Thoracic aorta (tissue), 2 donors: ENCODE measurements at regions not wholly inside any gene's neighbourhood (a gene's known extent, or its start where the extent isn't known, plus 50 kb on each side); places are given as distances from the start of the nearest gene placed in this dataset.

ENCODE experiments used
- ATAC-seq: fragments of 150-250 bp; one replicate; pipeline ENCODE4 v1.8.0; 2017; ENCODE audit warnings: low read depth; ENCODE audit not compliant: insufficient number of reproducible peaks, low FRiP score
- DNase-seq: peaks from one replicate; pipeline ENCODE4 v3.0.0-alpha.2; 2020; ENCODE audit warnings: low spot score
- H3K27ac ChIP-seq, 2 donors: fragments of 200-600 bp; sonication (generic); 1 replicate in 1 of 2; 2 replicates in 1 of 2; pipeline ENCODE4 v1.5.1; 2016; ENCODE audit warnings: mild to moderate bottlenecking in 2 of 2, moderate library complexity in 2 of 2
- H3K27me3 ChIP-seq: fragments of 200-600 bp; sonication (generic); replicated peaks from 2 replicates; pipeline ENCODE4 v1.6.0; 2016; ENCODE audit warnings: mild to moderate bottlenecking; ENCODE audit not compliant: insufficient read depth
- H3K36me3 ChIP-seq: fragments of 200-600 bp; sonication (generic); one replicate; pipeline ENCODE4 v1.5.1; 2016
- H3K4me1 ChIP-seq, 2 donors: fragments of 200-600 bp; sonication (generic); 1 replicate in 1 of 2; 2 replicates in 1 of 2; pipeline versions ENCODE4 v1.5.1 to v1.6.0; 2016; ENCODE audit warnings: low read depth in 2 of 2, mild to moderate bottlenecking in 1 of 2; ENCODE audit not compliant: control insufficient read depth in 1 of 2
- H3K4me3 ChIP-seq: fragments of 200-600 bp; sonication (generic); 2 replicates; pipeline ENCODE4 v1.5.1; 2016; ENCODE audit warnings: mild to moderate bottlenecking
- H3K9me3 ChIP-seq: fragments of 200-600 bp; sonication (generic); 2 replicates; pipeline ENCODE4 v1.5.1; 2016
- CTCF ChIP-seq: fragments of 200-600 bp; sonication (generic); IDR thresholded peaks from one replicate; pipeline ENCODE4 v1.5.1; 2019; ENCODE audit warnings: antibody characterized with exemption

- DNase-seq (no peak), ATAC-seq (no peak)
- Histone ChIP-seq H3K9me3 (no peaks in the 10 kb centered on the region), H3K27ac (no peak overlapping the region), H3K27me3 (no peaks in the 10 kb centered on the region), H3K36me3 (no peaks in the 10 kb centered on the region), H3K4me1 (no peaks in the 10 kb centered on the region), H3K4me3 (no peak overlapping the region)
- no peak for TF ChIP-seq CTCF
These were observed 131.2 kb downstream of the SPTSSA start for GRCh38 chr14:34330846-34331245.

GRCh38 chr14:34329301-34329700 lies 132.7 kb downstream of the SPTSSA start:
- TF ChIP-seq CTCF, result no peak
- DNase-seq (no peak), ATAC-seq (no peak)
- H3K9me3 ChIP-seq, result no peaks in the 10 kb centered on the region
- no peak overlapping the region for H3K27ac ChIP-seq
- H3K4me1 ChIP-seq, result no peaks in the 10 kb centered on the region
- no peaks in the 10 kb centered on the region for H3K27me3 ChIP-seq
- H3K4me3 ChIP-seq, result no peak overlapping the region
- H3K36me3 ChIP-seq, result no peaks in the 10 kb centered on the region

GRCh38 chr14:34328178-34328577 lies 133.9 kb downstream of the SPTSSA start:
- no peaks in the 10 kb centered on the region for H3K9me3 ChIP-seq
- TF ChIP-seq CTCF, result no peak
- H3K4me1 ChIP-seq, result no peaks in the 10 kb centered on the region
- H3K27me3 ChIP-seq, result no peaks in the 10 kb centered on the region
- no peak for ATAC-seq
- H3K4me3 ChIP-seq, result no peak overlapping the region
- no peak for DNase-seq
- H3K36me3 ChIP-seq, result no peaks in the 10 kb centered on the region
- no peak overlapping the region for H3K27ac ChIP-seq

GRCh38 chr14:34325493-34325892 lies 136.5 kb downstream of the SPTSSA start:
- no peak for DNase-seq
- no peak for ATAC-seq
- no peak overlapping the region for H3K27ac ChIP-seq
- H3K36me3 ChIP-seq, result no peaks in the 10 kb centered on the region
- TF ChIP-seq CTCF, result no peak
- no peak overlapping the region for H3K4me3 ChIP-seq
- H3K4me1 ChIP-seq, result no peaks in the 10 kb centered on the region
- no peaks in the 10 kb centered on the region for H3K27me3 ChIP-seq
- H3K9me3 ChIP-seq, result no peaks in the 10 kb centered on the region

GRCh38 chr14:34324363-34324795 lies 137.7 kb downstream of the SPTSSA start:
- TF ChIP-seq CTCF, result peak; percentile 36
- H3K27me3 ChIP-seq, result no peaks in the 10 kb centered on the region
- no peaks in the 10 kb centered on the region for H3K36me3 ChIP-seq
- ATAC-seq (no peak), DNase-seq (no peak)
- no peaks in the 10 kb centered on the region for H3K9me3 ChIP-seq
- H3K27ac ChIP-seq, result no peak overlapping the region
- H3K4me3 ChIP-seq, result no peak overlapping the region
- no peaks in the 10 kb centered on the region for H3K4me1 ChIP-seq
